Occipital lobe (tissue), 1 donor: ENCODE measurements at regions not wholly inside any gene's neighbourhood (a gene's known extent, or its start where the extent isn't known, plus 50 kb on each side); places are given as distances from the start of the nearest gene placed in this dataset.
"Not testable (repeated sequence)": the region's sequence is repeated elsewhere in the genome, so short reads cannot be mapped to it uniquely, and the experiment has no call there.

Source experiments
- DNase-seq: peaks from one replicate; lab custom pipeline; 2025; lab: John Stamatoyannopoulos, UW

DNA sequence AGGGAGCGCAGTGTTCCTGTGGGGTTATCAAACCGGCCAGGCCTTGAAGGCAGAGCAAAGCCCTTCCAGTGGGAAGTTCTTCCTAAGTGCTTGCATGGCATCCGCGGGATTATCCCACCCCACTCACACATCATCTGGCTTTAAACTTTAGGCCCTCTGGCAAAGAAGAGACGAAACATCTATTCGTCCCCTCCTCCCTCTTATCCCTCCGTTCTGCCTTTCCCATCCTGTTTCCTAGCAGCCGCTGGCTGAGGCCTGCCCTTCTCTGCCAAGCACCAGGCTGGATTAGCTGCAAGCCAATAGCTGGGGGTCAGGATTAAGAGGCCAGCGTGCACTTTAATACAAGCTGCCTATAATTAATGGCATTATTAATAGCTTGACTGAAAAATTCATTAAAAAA is 621.0 kb downstream of the PKHD1 start:
- DNase-seq: no peak

DNA sequence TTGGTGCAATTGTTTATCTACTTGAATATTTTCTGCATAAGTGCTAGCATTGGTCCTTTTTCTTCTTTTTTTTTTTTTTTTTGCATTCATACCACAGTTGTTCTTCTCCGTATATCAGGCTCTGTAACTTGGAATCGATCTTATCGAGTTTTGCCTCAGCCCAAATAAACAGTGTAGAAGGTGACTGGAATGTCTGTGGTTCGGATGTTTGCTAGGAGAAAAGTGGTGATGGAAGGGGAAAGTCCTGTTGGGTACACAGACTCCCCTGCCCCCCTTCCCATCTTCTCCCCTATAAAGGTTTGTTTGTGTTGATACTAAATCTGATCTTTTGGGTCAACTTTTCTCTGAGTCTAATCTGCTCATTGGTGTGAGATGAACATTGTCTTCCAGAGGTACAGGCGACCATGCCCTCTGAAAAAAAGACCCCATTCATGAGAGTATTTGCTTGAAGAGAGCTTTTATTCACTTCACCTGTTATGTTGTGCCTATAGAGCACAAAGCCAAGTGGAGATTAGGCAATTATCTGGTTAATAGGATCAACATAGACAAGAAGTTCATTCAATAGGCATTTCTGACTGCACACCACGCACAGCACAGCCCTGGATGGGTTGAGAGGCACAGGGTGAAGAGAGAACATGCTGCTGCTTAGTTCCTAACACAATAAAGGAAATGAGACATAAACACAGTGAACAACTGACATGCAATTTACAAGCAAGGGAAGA is 620.0 kb downstream of the PKHD1 start:
- DNase-seq: no peak

DNA sequence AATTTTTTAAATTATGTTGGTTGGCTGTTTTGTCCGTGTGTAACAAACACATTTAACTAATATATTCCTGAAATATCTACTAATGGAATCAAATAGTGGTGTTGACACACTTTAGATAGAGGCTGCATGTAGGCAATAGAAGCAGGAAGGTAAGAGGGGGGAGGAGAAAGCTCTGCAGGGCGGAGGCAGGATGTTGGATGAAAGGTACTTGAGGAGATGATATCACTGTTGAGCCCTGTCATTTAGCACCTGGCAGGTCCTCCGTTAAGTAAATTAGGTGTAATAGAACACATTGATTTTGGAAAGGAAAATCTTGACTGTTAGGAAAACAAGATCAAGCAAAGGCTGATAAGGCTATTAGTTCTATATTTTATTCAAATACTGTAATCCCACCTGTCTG is 618.7 kb downstream of the PKHD1 start:
- DNase-seq: no peak

DNA sequence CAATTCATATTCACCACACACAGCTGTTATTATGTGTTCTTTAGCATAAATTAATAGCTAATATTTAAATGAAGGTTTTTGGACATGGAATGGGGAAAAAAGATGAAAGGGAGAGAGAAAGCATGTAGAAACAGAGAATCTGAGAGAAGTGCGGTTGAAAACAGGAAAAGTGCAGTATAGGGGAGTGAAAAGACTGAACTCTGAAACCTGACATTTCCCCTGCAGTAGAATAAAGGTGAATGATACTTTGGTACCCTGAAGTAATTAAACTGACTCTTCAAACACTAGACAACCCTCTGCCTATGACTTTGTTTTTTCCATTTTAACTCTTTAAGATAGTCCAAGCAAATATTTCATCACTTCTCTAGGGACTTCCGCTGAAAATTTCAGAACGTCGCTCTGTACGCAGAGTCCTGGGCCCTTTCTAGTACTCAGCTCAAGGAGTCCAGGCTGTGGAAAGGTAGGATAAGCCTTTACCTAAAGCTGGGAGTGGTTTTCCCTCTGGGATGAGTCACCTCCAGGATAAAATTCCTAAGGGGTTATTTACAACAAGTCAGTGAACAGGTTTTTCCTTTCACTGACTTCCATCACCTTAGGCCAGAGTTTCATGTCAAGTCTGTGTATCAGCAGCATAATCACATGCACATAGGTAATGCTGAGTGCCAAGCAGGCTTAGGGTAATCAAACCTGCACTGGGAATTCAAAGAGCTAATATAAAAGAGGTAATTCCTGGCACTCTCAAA is 614.5 kb downstream of the PKHD1 start:
- no peak for DNase-seq

DNA sequence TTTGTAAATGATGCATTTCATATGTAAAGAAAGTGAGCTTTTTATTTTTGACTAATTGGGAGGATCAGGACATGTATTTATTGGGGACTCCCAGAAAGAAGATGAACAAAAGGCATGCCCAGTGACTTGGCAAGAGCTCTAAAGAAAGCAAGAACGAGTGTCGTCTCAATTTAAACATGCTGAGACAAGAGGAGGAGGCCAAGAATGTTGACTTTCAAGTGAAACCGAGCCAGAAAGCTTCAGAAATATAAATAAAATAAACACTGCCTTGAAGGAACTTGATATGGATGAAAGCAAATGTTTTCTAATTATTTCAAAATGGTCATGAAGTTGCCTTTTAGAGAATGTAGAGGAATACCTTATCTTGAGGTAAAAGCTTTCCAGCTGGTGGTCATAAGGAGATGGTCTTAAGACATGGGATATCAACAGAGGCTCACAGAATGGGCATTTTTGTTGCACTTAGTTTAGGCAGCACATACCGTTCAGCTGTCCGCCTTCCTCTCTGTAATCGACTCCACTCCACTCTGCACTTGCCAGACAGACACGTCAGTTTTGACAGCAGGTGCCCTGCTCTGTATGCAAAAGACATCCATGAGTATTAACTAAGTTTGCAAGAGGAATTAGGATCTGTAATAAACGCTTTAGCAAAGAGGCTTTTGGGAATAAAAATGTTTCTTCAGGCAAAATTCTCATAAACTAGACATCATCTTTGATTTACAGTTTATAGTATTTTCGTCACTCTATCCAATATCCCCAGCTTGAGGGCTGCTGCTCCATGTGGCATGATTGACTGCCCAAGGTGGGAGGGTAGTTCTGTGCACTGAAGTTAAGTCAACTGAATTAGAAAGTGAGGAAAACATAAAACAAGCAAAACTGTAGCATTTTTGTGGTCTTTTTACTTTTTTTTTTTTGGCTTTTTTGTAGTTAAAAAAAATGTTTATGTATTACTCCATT is 613.1 kb downstream of the PKHD1 start:
- no peak for DNase-seq

DNA sequence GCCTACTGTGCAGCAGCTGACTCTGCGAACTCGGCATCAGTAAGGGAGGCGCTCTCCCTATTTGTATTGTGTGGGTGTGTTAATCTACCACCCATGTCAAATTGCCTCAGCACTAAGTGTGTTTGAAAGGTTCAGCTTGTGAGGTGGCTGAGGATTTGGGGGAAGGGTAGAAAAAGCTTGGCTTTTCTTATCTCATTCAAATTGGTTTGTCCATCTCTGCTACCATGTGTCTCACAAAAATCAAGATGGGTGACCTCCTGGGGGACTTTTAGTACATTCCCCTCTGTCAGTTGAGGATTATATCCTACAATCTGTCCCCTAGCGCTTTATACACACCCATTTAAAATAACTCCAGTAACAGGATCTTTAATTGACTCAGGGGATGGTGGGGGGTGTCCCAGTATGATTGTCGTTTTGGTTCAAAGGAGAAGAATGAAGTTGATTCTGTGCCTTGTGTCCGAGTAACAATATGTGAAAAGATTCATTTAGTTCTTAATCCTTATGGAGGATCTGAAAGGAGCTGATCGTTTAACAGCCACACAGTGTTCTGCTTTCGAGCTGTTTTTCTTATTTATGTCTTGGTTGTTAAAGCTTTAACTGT is 609.6 kb downstream of the PKHD1 start:
- DNase-seq: no peak

DNA sequence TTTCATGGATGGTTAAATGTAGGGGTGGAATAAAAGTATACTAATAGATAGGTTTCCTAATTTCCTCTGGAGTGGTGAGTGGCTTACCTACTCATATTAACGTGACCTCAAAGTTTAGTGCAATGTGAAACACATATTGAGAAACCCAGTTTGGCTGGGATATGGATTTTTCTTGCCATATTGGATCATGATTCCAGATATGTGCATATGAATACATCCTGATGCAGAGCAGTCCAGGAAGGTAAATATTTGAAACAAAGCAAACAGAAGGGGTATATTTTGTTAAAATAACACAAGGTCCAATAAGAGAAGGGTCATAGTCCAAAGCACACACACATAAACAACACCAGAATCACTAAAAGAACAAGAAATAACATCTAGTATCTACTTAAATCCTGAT is 608.1 kb downstream of the PKHD1 start:
- DNase-seq: no peak

DNA sequence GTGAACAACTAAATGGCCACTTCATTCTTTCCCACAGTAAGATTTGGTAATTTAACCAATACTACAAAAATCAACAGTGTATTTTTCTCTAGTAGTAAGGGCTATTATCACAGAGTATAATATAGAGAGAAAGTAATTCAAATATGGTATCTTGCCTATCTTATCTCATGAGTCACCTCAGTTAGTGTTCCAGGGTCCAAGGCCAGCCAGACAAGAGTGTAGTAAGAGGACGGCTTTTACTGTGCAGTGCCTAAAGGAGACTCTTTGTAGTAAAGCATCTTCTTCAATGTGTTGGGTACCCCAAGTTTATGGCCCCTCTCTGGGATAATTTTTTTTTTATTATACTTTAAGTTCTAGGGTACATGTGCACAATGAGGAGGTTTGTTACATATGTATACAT is 607.4 kb downstream of the PKHD1 start:
- no peak for DNase-seq

DNA sequence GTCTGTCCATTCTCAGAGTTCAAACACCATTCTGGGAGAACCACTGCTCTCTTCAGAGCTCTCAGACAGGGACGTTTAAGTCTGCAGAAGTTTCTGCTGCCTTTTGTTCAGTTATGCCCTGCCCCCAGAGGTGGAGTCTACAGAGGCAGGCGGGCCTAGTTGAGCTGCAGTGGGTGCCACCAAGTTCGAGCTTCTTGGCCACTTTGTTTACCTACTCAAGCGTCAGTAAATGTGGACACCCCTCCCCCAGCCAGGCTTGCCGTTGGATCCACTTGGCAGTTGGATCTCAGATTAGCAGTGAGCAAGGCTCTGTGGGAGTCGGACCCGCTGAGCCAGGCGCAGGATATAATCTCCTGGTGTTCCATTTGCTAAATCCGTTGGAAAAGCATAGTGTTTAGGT is 601.5 kb downstream of the PKHD1 start:
- DNase-seq: not testable (repeated sequence)

DNA sequence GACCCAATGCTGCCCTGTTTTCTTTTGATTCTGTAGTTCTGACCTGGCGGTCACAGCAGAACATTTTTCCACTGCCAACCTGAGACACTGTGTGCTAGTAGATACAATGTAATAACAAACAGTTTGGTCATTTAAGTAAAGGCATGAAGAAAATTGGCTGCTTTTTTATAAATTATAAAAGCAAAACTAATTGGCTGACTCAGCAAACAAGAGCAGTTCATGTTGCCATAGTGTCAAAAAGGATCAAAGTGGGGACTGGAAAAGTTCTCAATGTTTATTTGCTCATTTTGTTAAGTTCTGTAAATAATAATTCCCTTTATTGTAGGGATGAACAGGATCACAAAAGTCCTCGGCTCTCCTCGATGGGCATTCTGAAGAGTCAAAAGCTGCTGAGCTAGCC is 599.5 kb downstream of the PKHD1 start:
- DNase-seq: no peak

DNA sequence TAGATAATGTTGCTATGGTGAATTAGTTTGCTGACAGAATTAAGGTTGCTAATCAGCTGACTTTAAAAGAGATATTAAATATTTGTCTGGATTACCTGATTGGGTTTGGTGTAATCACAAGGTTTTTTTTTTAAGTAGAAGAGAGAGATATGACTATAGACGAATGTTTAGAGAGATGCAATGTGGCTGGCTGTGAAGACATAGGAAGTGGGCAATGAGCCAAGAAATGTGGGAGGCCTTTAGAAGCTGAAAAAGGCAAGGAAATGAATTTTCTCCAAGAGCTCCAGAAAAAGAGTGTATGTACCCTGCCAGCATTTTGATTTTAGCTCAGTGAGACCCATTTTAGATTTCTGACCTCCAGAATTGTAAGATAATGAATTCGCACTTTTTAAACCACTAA is 598.3 kb downstream of the PKHD1 start:
- no peak for DNase-seq

DNA sequence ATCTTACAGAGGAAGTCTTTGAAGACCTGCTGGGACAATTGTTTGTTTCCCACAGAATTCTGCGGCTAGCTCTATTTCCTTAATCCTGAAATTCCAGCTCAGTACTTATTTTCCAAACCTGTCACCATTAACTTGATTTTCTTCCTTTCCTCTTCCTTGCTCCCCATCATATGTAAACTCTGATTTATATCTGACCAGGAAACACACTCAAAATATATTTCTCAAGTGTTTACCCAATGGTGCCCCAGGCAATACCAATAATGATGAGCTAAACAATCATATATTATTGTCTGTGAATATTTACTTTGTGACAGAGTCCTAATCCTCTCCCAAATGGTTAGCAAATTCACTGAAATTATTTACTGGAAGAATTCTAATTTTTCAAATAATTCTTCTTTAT is 597.3 kb downstream of the PKHD1 start:
- DNase-seq: no peak

DNA sequence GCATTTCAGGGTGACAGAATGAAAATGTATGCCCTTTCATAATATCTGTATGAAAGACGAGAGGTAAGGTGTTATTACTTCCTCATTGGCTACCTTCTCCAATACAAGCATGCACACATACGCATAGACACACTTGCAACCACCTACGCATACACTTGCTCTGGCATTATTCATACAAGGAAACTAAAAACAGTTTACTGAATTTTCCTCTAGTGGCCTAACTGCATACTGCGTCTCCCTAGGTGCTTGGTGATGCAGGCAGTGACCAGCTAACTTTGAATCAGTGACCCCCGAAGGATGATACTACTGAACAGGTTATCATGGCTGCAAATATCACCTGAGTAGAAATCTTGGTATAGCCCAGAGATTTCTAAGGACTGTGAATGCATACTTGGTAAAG is 593.1 kb downstream of the PKHD1 start:
- DNase-seq: no peak

DNA sequence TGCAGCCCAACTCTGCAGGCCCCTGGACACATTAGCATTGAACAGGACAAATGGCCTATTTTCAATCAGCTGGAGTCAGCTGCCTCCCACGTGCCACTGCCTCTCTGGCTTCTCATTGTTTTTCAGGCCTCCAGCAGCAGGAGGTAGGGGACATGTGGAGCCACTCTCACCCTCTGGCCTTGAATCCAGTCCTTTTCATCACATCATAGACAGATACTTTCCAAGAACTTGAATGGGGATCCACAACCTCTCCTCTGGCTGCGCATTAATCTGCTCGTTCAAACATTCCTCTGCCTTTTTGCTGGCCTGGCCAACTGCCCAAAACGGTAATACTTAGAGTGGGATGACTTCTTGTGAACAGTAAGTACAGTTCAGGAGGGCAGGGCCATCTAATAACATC is 592.3 kb downstream of the PKHD1 start:
- DNase-seq: peak; percentile 46

DNA sequence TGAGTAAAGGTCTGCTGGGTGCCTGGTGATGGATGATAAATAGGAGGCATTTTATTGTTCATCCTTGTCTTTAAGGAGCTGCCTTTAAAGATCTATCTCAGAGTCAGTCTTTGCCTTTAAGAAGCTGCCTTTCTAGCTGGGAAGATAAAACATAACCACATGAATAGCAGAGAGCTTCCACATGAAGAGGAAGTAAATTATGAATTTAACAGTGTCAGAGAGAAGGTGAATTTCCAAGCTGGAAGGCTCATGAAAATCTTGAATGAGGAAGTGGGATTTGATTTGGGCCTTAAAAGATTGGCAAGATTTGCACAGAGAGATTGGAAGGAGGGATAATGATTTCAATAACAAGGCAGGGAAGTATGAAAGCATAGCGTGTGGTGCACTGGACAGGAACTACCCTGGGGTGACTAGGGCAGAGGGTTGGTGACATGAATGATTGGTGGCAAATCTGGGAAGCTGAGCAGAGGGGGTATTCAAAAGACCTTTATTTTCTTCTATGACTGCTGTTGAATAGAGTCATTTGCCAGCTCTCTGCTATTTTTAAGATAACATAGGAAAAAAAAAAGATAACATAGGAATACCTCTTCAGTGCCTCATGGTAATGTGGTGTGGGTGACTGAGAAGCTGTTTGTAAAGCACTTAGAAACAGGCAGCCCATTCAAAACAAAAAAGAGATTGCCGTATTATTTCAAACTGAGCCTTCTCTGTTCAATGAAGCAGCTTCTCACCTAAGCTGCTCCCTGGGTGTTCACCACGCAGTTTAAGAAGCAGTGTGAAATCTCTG is 591.6 kb downstream of the PKHD1 start:
- DNase-seq: no peak

DNA sequence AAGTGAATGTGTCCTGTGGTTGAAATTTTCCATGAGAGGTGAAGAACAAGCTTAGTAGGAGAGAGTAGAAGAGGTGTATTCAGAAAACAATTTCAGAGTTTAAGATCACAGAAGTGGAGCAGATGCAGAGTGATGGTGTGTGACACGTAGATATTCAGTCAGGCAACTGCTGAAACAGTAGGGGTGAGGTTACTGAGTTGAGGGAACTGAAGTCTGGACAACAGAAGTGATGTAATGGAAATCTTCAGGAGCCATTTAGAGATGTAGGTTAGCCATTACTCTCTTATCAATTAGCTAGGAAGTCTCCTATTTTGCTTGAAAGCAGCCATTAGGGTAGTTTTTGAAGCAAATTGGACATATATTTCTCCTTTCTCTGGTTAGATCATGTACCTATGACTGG is 584.4 kb downstream of the PKHD1 start:
- no peak for DNase-seq

DNA sequence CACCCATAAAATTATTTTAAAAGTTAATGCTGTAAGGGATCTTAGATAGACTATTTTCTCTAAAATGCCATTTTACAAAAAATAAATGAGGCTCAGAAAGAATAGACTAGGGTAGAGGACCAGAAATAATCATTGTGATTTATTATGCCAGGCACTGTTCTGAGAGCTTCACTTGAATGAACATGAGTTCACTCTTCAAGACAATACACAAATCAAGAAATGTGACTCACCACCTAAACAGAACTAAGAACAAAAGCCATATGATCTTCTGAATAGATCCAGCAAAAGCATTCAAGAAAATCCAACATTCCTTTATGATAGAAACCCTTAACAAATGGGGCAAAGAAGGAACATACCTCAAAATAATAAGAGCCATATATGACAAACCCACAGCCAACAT is 582.0 kb downstream of the PKHD1 start:
- DNase-seq: no peak

DNA sequence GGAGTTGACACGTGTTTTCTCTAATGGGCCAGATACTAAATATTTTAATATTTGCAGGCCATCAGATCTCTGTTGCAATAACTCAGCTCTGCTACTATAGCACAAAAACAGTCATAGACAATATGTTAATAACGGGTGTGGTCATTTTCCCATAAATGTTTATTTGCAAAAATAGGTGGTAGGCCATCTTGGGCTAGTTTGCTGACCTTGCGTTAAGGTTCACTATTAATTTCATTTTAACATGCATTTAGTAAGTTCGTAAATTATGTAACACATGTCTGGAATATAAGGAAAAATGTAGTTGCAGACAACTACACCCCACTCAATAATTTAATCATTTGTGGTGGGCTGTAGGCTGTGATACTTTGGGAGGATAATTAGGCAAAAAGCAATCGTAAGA is 577.8 kb downstream of the PKHD1 start:
- no peak for DNase-seq

DNA sequence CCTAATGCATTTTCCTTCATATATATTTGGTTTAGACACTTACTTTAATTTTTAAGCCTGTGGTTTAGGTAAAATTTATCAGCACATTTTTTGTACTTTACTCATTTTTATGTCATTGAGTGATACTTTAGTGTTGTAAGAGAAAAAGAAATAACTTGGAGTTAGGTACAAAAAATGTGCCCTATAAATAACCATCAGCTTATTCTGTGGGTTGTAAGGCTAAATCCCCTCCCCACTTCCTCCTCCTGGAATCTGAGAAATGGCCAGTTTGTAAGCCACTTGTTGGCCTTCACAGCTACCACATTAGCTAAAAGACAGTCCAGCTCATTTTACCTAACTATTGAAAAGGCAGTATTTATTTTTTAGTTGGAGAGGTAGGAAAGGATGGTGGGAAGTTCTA is 576.3 kb downstream of the PKHD1 start:
- no peak for DNase-seq

DNA sequence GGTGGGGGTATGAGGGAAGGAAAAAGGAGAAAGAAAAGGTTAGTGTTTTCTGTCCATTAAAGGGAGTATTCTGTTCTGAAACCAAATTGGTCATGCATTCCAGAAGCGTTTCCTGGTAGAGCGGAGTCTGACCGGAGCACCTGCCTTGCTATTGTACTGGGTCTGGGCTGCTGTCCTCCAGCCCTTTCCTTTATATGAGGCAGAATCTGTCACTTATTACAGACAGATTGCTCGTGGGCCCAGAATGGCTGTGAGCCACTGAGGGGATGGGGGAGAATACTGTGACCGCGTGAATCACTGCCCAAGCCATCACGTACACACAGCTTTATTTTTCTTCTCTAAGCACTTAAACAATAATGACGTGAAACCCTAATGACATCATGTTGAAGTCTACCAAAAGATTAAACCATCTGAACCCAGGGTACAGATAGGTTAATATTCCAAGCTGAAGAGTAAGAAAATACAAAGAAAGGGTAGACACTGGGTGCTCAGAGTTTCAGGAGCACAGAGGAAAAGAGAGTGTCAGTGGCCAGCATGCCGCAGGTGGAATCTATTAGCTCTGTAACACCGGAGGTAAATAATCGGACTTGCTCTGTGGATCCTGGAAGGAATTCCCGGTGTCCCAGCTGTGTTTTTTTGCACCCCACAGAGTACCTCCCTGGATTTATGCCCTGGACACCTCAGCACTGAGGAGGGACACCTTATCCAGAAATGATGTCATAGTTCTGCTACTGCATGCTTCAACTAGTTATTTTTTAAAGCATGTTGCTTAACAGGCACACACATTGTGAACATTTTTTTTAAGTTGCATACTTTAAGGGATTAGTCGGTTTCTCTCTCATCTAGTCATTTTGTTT is 573.3 kb downstream of the PKHD1 start:
- no peak for DNase-seq
